IMR-90 (cell line): ENCODE measurements at regions not wholly inside any gene's neighbourhood (a gene's known extent, or its start where the extent isn't known, plus 50 kb on each side); places are given as distances from the start of the nearest gene placed in this dataset.

ENCODE experiments used
- ATAC-seq: fragments of 200-7000 bp; cut with Tn5 transposase; 2 replicates; pipeline ENCODE4 v1.9.1; 2020; ENCODE audit warnings: low read depth, mild to moderate bottlenecking, moderate library complexity
- BruUV-seq: library from RNA; stranded (reverse); fragments of 400-500 nt; replicated peaks from 2 replicates; lab custom pipeline; 2021; lab: Mats Ljungman, UMichigan
- CTCF ChIA-PET: fragments of 300-600 bp; formaldehyde crosslinking; extraction: SDS; loops from one replicate; lab custom pipeline; 2021; ENCODE audit warnings: antibody characterized with exemption; lab: Yijun Ruan, JAX
- POLR2A ChIA-PET: fragments of 300-600 bp; sonication (Branson Sonifier 250); formaldehyde crosslinking; loops from one replicate; lab custom pipeline; 2022; ENCODE audit warnings: antibody characterized with exemption; ENCODE audit not compliant: unreplicated experiment; lab: Charles Lee
- DNase-seq: peaks from one replicate; pipeline ENCODE4 v3.0.0; 2013
- H2AFZ ChIP-seq: replicated peaks from 2 replicates; pipeline ENCODE3; 2013; ENCODE audit warnings: low read length, mild to moderate bottlenecking; ENCODE audit not compliant: poor library complexity
- H2AK5ac ChIP-seq: 2 replicates; pipeline ENCODE4 v1.6.1; 2013; ENCODE audit warnings: low read depth, low read length, inconsistent platforms
- H2AK9ac ChIP-seq: replicated peaks from 2 replicates; pipeline ENCODE3; 2013; ENCODE audit warnings: mild to moderate bottlenecking, low read depth, low read length, moderate library complexity; ENCODE audit not compliant: poor library complexity
- H2BK120ac ChIP-seq: 2 replicates; pipeline ENCODE4 v1.6.1; 2013; ENCODE audit warnings: low read depth, low read length, inconsistent platforms
- H2BK15ac ChIP-seq: 3 replicates; pipeline ENCODE4 v1.6.1; 2013; ENCODE audit warnings: low read depth, low read length, inconsistent platforms
- H2BK20ac ChIP-seq: 2 replicates; pipeline ENCODE4 v1.6.1; 2013; ENCODE audit warnings: low read depth, mild to moderate bottlenecking, inconsistent platforms, low read length, moderate library complexity
- H2BK5ac ChIP-seq: 2 replicates; pipeline ENCODE4 v1.6.1; 2013; ENCODE audit warnings: mild to moderate bottlenecking, low read depth, low read length, inconsistent platforms; ENCODE audit not compliant: poor library complexity, severe bottlenecking
- H3K14ac ChIP-seq: replicated peaks from 2 replicates; pipeline ENCODE4 v1.6.1; 2013; ENCODE audit warnings: low read depth, low read length, inconsistent platforms
- H3K18ac ChIP-seq: 2 replicates; pipeline ENCODE4 v1.6.1; 2013; ENCODE audit warnings: low read depth, low read length, control low read depth
- H3K23ac ChIP-seq: 2 replicates; pipeline ENCODE4 v1.6.1; 2013; ENCODE audit warnings: low read depth, low read length, inconsistent platforms
- H3K27ac ChIP-seq: 2 replicates; pipeline ENCODE4 v1.5.1; 2013; ENCODE audit warnings: mild to moderate bottlenecking, control low read depth, low read length; ENCODE audit not compliant: insufficient read depth
- H3K27me3 ChIP-seq: 2 replicates; pipeline ENCODE4 v1.6.1; 2013; ENCODE audit warnings: low read length; ENCODE audit not compliant: control insufficient read depth, insufficient read depth
- H3K36me3 ChIP-seq: 2 replicates; pipeline ENCODE4 v1.6.1; 2013; ENCODE audit warnings: low read length, mixed read lengths; ENCODE audit not compliant: control insufficient read depth, insufficient read depth
- H3K4ac ChIP-seq: 2 replicates; pipeline ENCODE4 v1.6.1; 2013; ENCODE audit warnings: low read depth, low read length, inconsistent platforms
- H3K4me1 ChIP-seq: 2 replicates; pipeline ENCODE4 v1.6.1; 2013; ENCODE audit warnings: low read length, mixed read lengths; ENCODE audit not compliant: control insufficient read depth, insufficient read depth
- H3K4me2 ChIP-seq: 2 replicates; pipeline ENCODE4 v1.6.1; 2013; ENCODE audit warnings: low read depth, mild to moderate bottlenecking, control low read depth, low read length, moderate library complexity
- H3K4me3 ChIP-seq: 2 replicates; pipeline ENCODE4 v1.5.1; 2013; ENCODE audit warnings: low read depth, mild to moderate bottlenecking, control low read depth, low read length, moderate library complexity; ENCODE audit not compliant: insufficient read depth
- H3K56ac ChIP-seq: 2 replicates; pipeline ENCODE4 v1.6.1; 2013; ENCODE audit warnings: low read length, inconsistent platforms; ENCODE audit not compliant: insufficient read depth; ENCODE audit errors: extremely low read depth
- H3K79me1 ChIP-seq, 2 experiments: 2 replicates each; pipeline ENCODE4 v1.6.1; 2013; ENCODE audit warnings: low read length in 2 of 2, inconsistent platforms in 1 of 2, low read depth in 1 of 2
- H3K9ac ChIP-seq: 2 replicates; pipeline ENCODE4 v1.6.1; 2013; ENCODE audit warnings: low read depth, low read length, control low read depth
- H3K9me1 ChIP-seq: 2 replicates; pipeline ENCODE4 v1.6.1; 2013; ENCODE audit warnings: low read length, inconsistent platforms; ENCODE audit not compliant: insufficient read depth
- H3K9me3 ChIP-seq: 2 replicates; pipeline ENCODE4 v1.6.1; 2013; ENCODE audit warnings: low read length; ENCODE audit not compliant: control insufficient read depth, insufficient read depth
- H4K20me1 ChIP-seq: 2 replicates; pipeline ENCODE4 v1.6.1; 2013; ENCODE audit warnings: low read length, inconsistent platforms; ENCODE audit not compliant: insufficient read depth
- H4K5ac ChIP-seq: 2 replicates; pipeline ENCODE4 v1.6.1; 2013; ENCODE audit warnings: mild to moderate bottlenecking, low read depth, low read length, control low read depth
- H4K8ac ChIP-seq, 2 experiments: 2 replicates each; pipeline ENCODE4 v1.6.1; 2013; ENCODE audit warnings: low read depth in 2 of 2, low read length in 2 of 2, control low read depth in 1 of 2, inconsistent platforms in 1 of 2
- H4K91ac ChIP-seq: 2 replicates; pipeline ENCODE4 v1.6.1; 2013; ENCODE audit warnings: low read depth, low read length, inconsistent platforms; ENCODE audit not compliant: insufficient read depth
- BHLHE40 ChIP-seq: fragments of 150-350 bp; IDR thresholded peaks from 2 replicates; pipeline ENCODE4 v1.6.1; 2016; ENCODE audit warnings: mild to moderate bottlenecking, low read depth, low read length
- CEBPB ChIP-seq: IDR thresholded peaks from 2 replicates; pipeline ENCODE4 v1.6.1; 2012; ENCODE audit warnings: low read depth, low read length, improper control_type of control experiment
- CHD1 ChIP-seq: IDR thresholded peaks from 2 replicates; pipeline ENCODE4 v1.6.1; 2012; ENCODE audit warnings: low read depth, low read length, improper control_type of control experiment
- FOS ChIP-seq: fragments of 150-350 bp; IDR thresholded peaks from 2 replicates; pipeline ENCODE4 v1.6.1; 2016; ENCODE audit warnings: low read depth, low read length
- MAFK ChIP-seq: IDR thresholded peaks from 2 replicates; pipeline ENCODE4 v1.6.1; 2012; ENCODE audit warnings: low read depth, low read length, improper control_type of control experiment
- MAZ ChIP-seq: IDR thresholded peaks from 2 replicates; pipeline ENCODE4 v1.6.1; 2012; ENCODE audit warnings: low read depth, mild to moderate bottlenecking, low read length, improper control_type of control experiment, moderate library complexity, borderline replicate concordance
- MXI1 ChIP-seq: IDR thresholded peaks from 2 replicates; pipeline ENCODE4 v1.6.1; 2012; ENCODE audit warnings: low read depth, mild to moderate bottlenecking, low read length, moderate library complexity, borderline replicate concordance
- NFE2L2 ChIP-seq: fragments of 150-350 bp; IDR thresholded peaks from 2 replicates; pipeline ENCODE4 v1.6.1; 2016; ENCODE audit warnings: low read depth, mild to moderate bottlenecking, low read length
- POLR2A ChIP-seq: IDR thresholded peaks from 2 replicates; pipeline ENCODE4 v1.6.1; 2012; ENCODE audit warnings: mild to moderate bottlenecking, low read depth, low read length
- RAD21 ChIP-seq: IDR thresholded peaks from 2 replicates; pipeline ENCODE4 v1.6.1; 2012; ENCODE audit warnings: low read length, improper control_type of control experiment
- RCOR1 ChIP-seq: IDR thresholded peaks from 2 replicates; pipeline ENCODE4 v1.6.1; 2012; ENCODE audit warnings: mild to moderate bottlenecking, low read length, improper control_type of control experiment; ENCODE audit not compliant: insufficient replicate concordance
- RFX5 ChIP-seq: IDR thresholded peaks from 2 replicates; pipeline ENCODE4 v1.8.0; 2012; ENCODE audit warnings: low read depth, mild to moderate bottlenecking, low read length, moderate library complexity
- SMC3 ChIP-seq: fragments of 150-350 bp; IDR thresholded peaks from 2 replicates; pipeline ENCODE4 v1.6.1; 2016; ENCODE audit warnings: low read depth, mild to moderate bottlenecking, antibody characterized with exemption, low read length, moderate library complexity
- WGBS, 2 experiments: methylation state at CpG; one replicate each; pipeline versions ENCODE4 v1.1.5 to v1.1.7; 2013; ENCODE audit warnings: missing lambda C conversion rate in 2 of 2; ENCODE audit not compliant: insufficient read length in 1 of 2; ENCODE audit errors: extremely low coverage in 2 of 2; 5-methylcytosine and 5-hydroxymethylcytosine counted together
- dilution Hi-C: fragments of 300-500 bp; cut with HindIII; formaldehyde crosslinking; loops from one replicate; pipeline ENCODE4 v1.14.3; 2018; ENCODE audit warnings: low sequenced_read_pairs; ENCODE audit not compliant: unreplicated experiment
- in situ Hi-C: fragments of 300-500 bp; cut with MboI; formaldehyde crosslinking; loops from 3 replicates; pipeline ENCODE4 v1.14.3; 2019; ENCODE audit warnings: low sequenced_read_pairs, inconsistent platforms, mixed read lengths
- intact Hi-C: fragments of 100-400 bp; cut with micrococcal nuclease; formaldehyde crosslinking; loops from 2 replicates; pipeline ENCODE4 v1.10.0; 2022
- TF ChIP-seq, protein P1 (sequence below): fragments of 150-350 bp; IDR thresholded peaks from 2 replicates; pipeline ENCODE4 v1.6.1; 2016; ENCODE audit warnings: low read depth, mild to moderate bottlenecking, low read length, moderate library complexity, borderline replicate concordance
- TF ChIP-seq, protein P2 (sequence below): conservative IDR thresholded peaks from 2 replicates; pipeline ENCODE4 v1.5.1; 2012; ENCODE audit warnings: mild to moderate bottlenecking, low read depth, low read length, improper control_type of control experiment
- TF ChIP-seq, protein P3 (sequence below): fragments of 150-350 bp; IDR thresholded peaks from 2 replicates; pipeline ENCODE4 v1.6.1; 2017; ENCODE audit warnings: mild to moderate bottlenecking, antibody characterized with exemption, low read length, low read depth

DNA sequence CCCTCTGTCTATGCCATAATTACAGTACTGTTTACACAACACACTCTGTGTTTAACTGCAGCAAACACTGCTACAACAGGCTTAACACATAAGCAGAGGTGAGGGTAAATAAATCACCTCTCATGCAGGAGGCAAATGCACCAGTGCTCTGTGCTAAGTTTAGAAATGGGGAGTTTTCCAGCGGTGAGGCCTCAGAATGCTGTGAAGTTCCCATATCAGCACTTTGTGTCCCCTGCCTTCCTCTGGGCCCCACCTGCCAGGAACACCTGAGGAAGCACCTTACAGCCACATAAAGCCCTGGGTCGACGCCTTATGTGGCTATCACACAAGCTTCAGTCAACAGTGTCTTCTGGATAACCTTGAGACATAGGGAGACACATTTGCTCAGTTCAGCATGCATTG lies 304.5 kb downstream of the HAPSTR1 start:
- no CpG with 5 or more reads among the region's 3 CpGs for WGBS, 2 experiments
- dilution Hi-C loops, result no loop called here
- H3K4me3 ChIP-seq, result no peak overlapping the region
- H2BK15ac ChIP-seq, result no peak overlapping the region
- intact Hi-C loops, result no loop called here
- no peak overlapping the region for H3K4me2 ChIP-seq
- no peak overlapping the region for H2BK120ac ChIP-seq
- H4K8ac ChIP-seq, result no peak overlapping the region
- H3K9ac ChIP-seq, result no peak overlapping the region
- TF ChIP-seq RCOR1 (no peak), CEBPB (no peak), MAFK (no peak), MAZ (no peak), RAD21 (no peak), CHD1 (no peak), POLR2A (no peak), NFE2L2 (no peak), FOS (no peak), RFX5 (no peak), MXI1 (no peak), SMC3 (no peak), BHLHE40 (no peak)
- TF ChIP-seq, protein P1, sequence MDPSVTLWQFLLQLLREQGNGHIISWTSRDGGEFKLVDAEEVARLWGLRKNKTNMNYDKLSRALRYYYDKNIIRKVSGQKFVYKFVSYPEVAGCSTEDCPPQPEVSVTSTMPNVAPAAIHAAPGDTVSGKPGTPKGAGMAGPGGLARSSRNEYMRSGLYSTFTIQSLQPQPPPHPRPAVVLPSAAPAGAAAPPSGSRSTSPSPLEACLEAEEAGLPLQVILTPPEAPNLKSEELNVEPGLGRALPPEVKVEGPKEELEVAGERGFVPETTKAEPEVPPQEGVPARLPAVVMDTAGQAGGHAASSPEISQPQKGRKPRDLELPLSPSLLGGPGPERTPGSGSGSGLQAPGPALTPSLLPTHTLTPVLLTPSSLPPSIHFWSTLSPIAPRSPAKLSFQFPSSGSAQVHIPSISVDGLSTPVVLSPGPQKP, result no peak
- TF ChIP-seq, protein P2, sequence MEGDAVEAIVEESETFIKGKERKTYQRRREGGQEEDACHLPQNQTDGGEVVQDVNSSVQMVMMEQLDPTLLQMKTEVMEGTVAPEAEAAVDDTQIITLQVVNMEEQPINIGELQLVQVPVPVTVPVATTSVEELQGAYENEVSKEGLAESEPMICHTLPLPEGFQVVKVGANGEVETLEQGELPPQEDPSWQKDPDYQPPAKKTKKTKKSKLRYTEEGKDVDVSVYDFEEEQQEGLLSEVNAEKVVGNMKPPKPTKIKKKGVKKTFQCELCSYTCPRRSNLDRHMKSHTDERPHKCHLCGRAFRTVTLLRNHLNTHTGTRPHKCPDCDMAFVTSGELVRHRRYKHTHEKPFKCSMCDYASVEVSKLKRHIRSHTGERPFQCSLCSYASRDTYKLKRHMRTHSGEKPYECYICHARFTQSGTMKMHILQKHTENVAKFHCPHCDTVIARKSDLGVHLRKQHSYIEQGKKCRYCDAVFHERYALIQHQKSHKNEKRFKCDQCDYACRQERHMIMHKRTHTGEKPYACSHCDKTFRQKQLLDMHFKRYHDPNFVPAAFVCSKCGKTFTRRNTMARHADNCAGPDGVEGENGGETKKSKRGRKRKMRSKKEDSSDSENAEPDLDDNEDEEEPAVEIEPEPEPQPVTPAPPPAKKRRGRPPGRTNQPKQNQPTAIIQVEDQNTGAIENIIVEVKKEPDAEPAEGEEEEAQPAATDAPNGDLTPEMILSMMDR, result no peak
- TF ChIP-seq, protein P3, sequence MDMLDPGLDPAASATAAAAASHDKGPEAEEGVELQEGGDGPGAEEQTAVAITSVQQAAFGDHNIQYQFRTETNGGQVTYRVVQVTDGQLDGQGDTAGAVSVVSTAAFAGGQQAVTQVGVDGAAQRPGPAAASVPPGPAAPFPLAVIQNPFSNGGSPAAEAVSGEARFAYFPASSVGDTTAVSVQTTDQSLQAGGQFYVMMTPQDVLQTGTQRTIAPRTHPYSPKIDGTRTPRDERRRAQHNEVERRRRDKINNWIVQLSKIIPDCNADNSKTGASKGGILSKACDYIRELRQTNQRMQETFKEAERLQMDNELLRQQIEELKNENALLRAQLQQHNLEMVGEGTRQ, result no peak
- H2BK20ac ChIP-seq, result no peak overlapping the region
- H2BK5ac ChIP-seq, result no peak overlapping the region
- H3K9me1 ChIP-seq, result no peaks in the 10 kb centered on the region
- H2AK9ac ChIP-seq, result no peak overlapping the region
- BruUV-seq, result no TSS peak
- no peaks in the 10 kb centered on the region for H4K20me1 ChIP-seq
- in situ Hi-C loops, result no loop called here
- POLR2A ChIA-PET, result no interaction called here
- H2AK5ac ChIP-seq, result no peak overlapping the region
- no peak overlapping the region for H3K18ac ChIP-seq
- no peak overlapping the region for H3K23ac ChIP-seq
- no peak overlapping the region for H3K27ac ChIP-seq
- CTCF ChIA-PET, result no interaction called here
- H3K4ac ChIP-seq, result no peak overlapping the region
- H3K56ac ChIP-seq, result no peak overlapping the region
- no peak for ATAC-seq
- no peaks in the 10 kb centered on the region for H3K79me1 ChIP-seq
- no peak overlapping the region for H2AFZ ChIP-seq
- H3K14ac ChIP-seq, result no peak overlapping the region
- H3K9me3 ChIP-seq, result peaks cover 12% of the 10 kb centered on the region
- no peak overlapping the region for H4K91ac ChIP-seq
- no peak for DNase-seq
- H3K36me3 ChIP-seq, result no peaks in the 10 kb centered on the region
- H3K4me1 ChIP-seq, result no peaks in the 10 kb centered on the region
- no peak overlapping the region for H4K5ac ChIP-seq
- no peaks in the 10 kb centered on the region for H3K27me3 ChIP-seq
